Breast epithelium (tissue), 4 donors: ENCODE measurements at regions not wholly inside any gene's neighbourhood (a gene's known extent, or its start where the extent isn't known, plus 50 kb on each side); places are given as distances from the start of the nearest gene placed in this dataset.

Experiments used
- DNase-seq, 2 donors: peaks; one replicate each; pipeline ENCODE4 v3.0.0-alpha.2; 2019; ENCODE audit warnings: low spot score in 2 of 2
- H3K27ac ChIP-seq, 2 donors: fragments of 200-600 bp; sonication (generic) in 1 of 2; one replicate each; pipeline ENCODE4 v1.5.1; 2016 to 2019; ENCODE audit warnings: mild to moderate bottlenecking in 1 of 2
- H3K27me3 ChIP-seq, 2 donors: fragments of 200-600 bp; sonication (generic) in 1 of 2; one replicate each; pipeline versions ENCODE4 v1.5.1 to v1.6.0; 2017 to 2019; ENCODE audit warnings: control low read depth in 1 of 2, mild to moderate bottlenecking in 1 of 2
- H3K36me3 ChIP-seq: fragments of 200-600 bp; one replicate; pipeline ENCODE4 v1.5.1; 2019
- H3K4me1 ChIP-seq, 2 donors: fragments of 200-600 bp; sonication (generic); one replicate each; pipeline ENCODE4 v1.5.1; 2016 to 2019; ENCODE audit warnings: control low read depth in 1 of 2
- H3K4me3 ChIP-seq, 3 donors: fragments of 200-600 bp; sonication (generic); 1 replicate in 2 of 3; 2 replicates in 1 of 3; pipeline ENCODE4 v1.5.1; 2016 to 2019; ENCODE audit warnings: mild to moderate bottlenecking in 3 of 3, moderate library complexity in 2 of 3
- H3K9me3 ChIP-seq, 2 donors: fragments of 200-600 bp; sonication (generic) in 1 of 2; one replicate each; pipeline ENCODE4 v1.5.1; 2016 to 2019; ENCODE audit warnings: control low read depth in 1 of 2
- POLR2A ChIP-seq: fragments of 450-650 bp; IDR thresholded peaks from one replicate; pipeline ENCODE4 v1.6.1; 2016; ENCODE audit warnings: antibody characterized with exemption, mild to moderate bottlenecking, moderate library complexity
- POLR2AphosphoS5 ChIP-seq, 3 donors: sonication (generic); formaldehyde crosslinking; IDR thresholded peaks; one replicate each; pipeline ENCODE4 v1.6.1; 2017; ENCODE audit warnings: antibody characterized with exemption in 3 of 3
- intact Hi-C: fragments of 100-400 bp; cut with DNase I; formaldehyde crosslinking; loops from one replicate; pipeline ENCODE4 v1.15.1; 2023; ENCODE audit warnings: low total_unique reads
- TF ChIP-seq, protein P1 (sequence below), 3 donors: fragments of 450-650 bp; IDR thresholded peaks; one replicate each; pipeline ENCODE4 v1.5.1; 2016 to 2017; ENCODE audit warnings: antibody characterized with exemption in 3 of 3, mild to moderate bottlenecking in 3 of 3, moderate library complexity in 3 of 3

DNA sequence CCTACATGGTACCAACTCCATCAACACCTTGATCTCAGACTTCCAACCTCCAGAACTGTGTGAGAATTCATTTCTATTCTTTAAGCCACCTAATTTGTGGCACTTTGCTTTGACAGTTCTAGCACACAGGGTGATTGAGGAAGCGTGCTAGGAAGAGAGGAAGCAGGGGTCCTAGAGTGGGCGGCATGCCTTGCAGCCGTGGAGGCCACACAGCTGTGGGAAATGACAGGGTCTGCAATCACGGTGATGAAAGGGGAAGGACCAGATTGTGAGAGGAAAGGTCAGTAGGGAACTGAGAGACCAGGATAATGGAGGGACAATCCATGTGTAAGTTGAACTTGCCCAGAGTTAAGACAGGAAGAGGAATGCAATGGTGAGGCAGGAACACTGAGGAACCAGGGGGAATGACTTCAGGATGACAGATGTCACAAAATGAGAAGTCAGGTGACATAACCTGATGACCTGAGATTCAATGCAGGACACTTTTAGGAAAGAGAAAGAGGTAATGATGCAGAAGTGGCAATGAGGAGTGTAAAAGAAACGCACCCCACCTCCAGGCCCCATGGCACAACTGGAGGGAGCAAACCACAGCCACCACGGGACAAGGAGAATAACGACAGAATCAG is 87.3 kb upstream of the PIK3CG start:
- intact Hi-C loops: no loop called here

DNA sequence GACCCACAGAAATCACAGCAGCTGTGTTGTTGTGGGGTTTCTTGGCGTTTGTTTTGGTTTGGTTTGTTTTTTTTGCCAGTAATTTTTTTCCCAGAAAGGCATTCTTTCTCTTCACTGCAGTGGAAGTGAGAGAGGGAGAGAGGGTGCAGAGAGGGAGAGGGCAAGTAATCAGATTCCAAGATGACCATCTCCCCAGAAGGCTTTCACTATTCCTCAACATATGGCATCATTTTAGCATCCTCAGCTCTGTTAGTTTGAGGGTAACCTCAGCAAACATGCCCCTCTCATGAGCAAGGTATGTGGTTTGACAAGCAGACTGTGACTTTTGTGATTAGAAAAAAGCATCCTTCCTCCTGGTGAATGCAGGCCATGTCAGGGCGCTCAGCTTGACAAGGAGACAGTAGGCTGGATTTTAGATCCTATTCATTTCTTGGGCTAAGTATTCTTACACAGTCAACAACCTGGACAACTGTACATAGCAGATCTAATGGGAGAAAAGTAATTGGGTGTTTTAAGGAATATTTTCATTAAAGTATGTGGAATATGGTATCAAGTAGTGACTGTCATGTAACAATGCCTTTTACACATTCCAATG is 86.3 kb upstream of the PIK3CG start:
- Histone ChIP-seq H3K9me3 (no peaks in the 10 kb centered on the region), H3K36me3 (no peaks in the 10 kb centered on the region), H3K27ac (no peak overlapping the region), H3K4me1 (no peaks in the 10 kb centered on the region), H3K27me3 (no peaks in the 10 kb centered on the region), H3K4me3 (no peak overlapping the region)
- intact Hi-C loops: no loop called here
- no peak for DNase-seq
- no peak for TF ChIP-seq POLR2A
- TF ChIP-seq, protein P1, sequence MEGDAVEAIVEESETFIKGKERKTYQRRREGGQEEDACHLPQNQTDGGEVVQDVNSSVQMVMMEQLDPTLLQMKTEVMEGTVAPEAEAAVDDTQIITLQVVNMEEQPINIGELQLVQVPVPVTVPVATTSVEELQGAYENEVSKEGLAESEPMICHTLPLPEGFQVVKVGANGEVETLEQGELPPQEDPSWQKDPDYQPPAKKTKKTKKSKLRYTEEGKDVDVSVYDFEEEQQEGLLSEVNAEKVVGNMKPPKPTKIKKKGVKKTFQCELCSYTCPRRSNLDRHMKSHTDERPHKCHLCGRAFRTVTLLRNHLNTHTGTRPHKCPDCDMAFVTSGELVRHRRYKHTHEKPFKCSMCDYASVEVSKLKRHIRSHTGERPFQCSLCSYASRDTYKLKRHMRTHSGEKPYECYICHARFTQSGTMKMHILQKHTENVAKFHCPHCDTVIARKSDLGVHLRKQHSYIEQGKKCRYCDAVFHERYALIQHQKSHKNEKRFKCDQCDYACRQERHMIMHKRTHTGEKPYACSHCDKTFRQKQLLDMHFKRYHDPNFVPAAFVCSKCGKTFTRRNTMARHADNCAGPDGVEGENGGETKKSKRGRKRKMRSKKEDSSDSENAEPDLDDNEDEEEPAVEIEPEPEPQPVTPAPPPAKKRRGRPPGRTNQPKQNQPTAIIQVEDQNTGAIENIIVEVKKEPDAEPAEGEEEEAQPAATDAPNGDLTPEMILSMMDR (IDR thresholded peaks at IDR 0.05): no peak
- TF ChIP-seq POLR2AphosphoS5 (IDR thresholded peaks at IDR 0.05): no peak

More for the DNA sequence above, 87.3 kb upstream of the PIK3CG start:
- TF ChIP-seq POLR2AphosphoS5 (IDR thresholded peaks at IDR 0.05) (no peak), POLR2A (no peak)
- TF ChIP-seq, protein P1 (IDR thresholded peaks at IDR 0.05): no peak
- Histone ChIP-seq H3K4me3 (no peak overlapping the region), H3K27me3 (no peaks in the 10 kb centered on the region), H3K4me1 (no peaks in the 10 kb centered on the region), H3K27ac (no peak overlapping the region), H3K36me3 (no peaks in the 10 kb centered on the region), H3K9me3 (no peaks in the 10 kb centered on the region)
- no peak for DNase-seq

DNA sequence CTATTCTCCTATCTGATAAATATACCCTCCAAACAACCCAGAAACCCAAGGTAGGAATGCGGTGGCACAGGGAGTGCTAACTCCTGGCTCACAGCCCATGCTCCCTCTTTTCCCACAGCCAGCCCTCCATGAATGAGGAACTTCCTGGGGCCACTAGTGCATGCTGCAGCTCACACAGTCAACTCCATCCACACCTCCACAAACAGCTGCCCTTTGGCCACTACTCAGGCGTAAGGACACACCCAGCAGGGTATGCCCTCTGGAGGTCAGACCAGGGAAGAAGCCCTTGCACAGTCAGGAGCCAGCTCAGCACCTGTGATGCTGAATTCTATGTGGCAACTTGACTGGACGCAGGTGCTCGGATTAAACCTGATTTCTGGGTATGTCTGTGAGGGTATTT is 85.2 kb upstream of the PIK3CG start:
- H3K4me1 ChIP-seq: no peaks in the 10 kb centered on the region
- no peaks in the 10 kb centered on the region for H3K27me3 ChIP-seq
- intact Hi-C loops: no loop called here
- DNase-seq: no peak
- no peak overlapping the region for H3K27ac ChIP-seq
- TF ChIP-seq POLR2AphosphoS5 (IDR thresholded peaks at IDR 0.05) (no peak), POLR2A (no peak)
- TF ChIP-seq, protein P1 (IDR thresholded peaks at IDR 0.05): no peak
- H3K36me3 ChIP-seq: no peaks in the 10 kb centered on the region
- no peaks in the 10 kb centered on the region for H3K9me3 ChIP-seq
- no peak overlapping the region for H3K4me3 ChIP-seq

DNA sequence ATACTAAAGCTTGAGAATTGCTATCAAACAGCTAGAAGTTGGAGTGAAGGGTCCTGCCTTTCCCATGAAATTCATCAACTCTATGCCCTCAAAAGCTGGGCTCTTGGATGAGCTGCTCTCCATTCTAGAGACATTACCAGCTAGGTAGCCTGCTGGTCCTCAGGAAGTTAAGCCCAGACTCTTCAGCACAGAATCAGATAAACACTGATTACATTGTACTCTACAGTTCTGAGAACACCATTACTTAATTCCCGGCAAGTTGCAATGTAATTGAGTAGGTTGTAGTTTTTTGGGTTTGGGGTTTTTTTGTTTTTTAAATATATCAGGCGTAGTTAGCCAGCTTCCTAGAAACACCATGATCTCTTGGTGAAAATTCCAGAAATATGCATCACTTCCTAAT is 84.1 kb upstream of the PIK3CG start:
- Histone ChIP-seq H3K27ac (no peak overlapping the region), H3K36me3 (no peaks in the 10 kb centered on the region), H3K27me3 (no peaks in the 10 kb centered on the region), H3K9me3 (no peaks in the 10 kb centered on the region), H3K4me3 (no peak overlapping the region), H3K4me1 (no peaks in the 10 kb centered on the region)
- intact Hi-C loops: no loop called here
- DNase-seq: no peak
- TF ChIP-seq, protein P1 (IDR thresholded peaks at IDR 0.05): no peak
- TF ChIP-seq POLR2AphosphoS5 (IDR thresholded peaks at IDR 0.05): no peak

DNA sequence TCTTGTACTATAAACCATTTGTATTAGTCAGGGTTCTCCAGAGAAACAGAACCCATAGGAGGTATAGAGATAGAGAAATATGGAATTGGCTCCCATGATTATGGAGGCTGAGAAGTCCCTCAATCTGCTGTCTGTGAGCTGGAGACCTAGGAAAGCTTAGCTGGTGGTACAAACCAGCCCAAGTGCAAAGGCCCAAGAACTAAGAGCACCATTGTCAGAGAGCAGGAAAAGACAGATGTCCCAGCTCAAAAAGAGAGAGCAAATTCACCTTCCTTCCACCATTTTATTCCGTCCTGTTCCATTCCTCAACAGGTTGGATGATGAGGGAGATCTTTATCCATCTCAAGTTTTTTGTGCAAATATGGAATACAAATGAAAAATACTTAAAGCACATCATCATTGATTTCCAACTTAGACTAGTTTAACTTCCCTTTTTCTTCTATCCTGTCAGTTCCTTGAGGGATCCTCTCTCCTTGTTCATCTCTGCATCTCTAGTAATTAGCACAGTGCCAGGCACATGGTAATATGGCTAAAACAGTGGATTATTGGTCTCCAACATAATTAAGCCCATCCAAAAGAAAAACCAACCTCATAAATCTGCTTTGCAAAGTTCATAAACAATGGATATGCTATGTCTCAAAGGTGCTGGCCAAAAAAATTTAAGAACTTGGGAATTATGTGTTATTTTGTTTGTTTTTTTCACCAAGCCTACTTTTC is 83.1 kb upstream of the PIK3CG start:
- Histone ChIP-seq H3K4me3 (no peak overlapping the region), H3K4me1 (no peaks in the 10 kb centered on the region), H3K27me3 (no peaks in the 10 kb centered on the region), H3K27ac (no peak overlapping the region), H3K36me3 (no peaks in the 10 kb centered on the region), H3K9me3 (no peaks in the 10 kb centered on the region)
- no peak for DNase-seq
- intact Hi-C loops: no loop called here
- TF ChIP-seq, protein P1 (IDR thresholded peaks at IDR 0.05): no peak
- TF ChIP-seq POLR2AphosphoS5 (IDR thresholded peaks at IDR 0.05) (no peak), POLR2A (no peak)
